Fibroblast of the aortic adventitia (primary cell): ENCODE measurements at regions not wholly inside any gene's neighbourhood (a gene's known extent, or its start where the extent isn't known, plus 50 kb on each side); places are given as distances from the start of the nearest gene placed in this dataset.
A peak's percentile ranks its signal among the peaks of the same experiment; 100 is the strongest.

Source experiments
- DNase-seq: peaks from one replicate; pipeline ENCODE4 v3.0.0-alpha.2; 2010; ENCODE audit warnings: low read depth
- H3K4me3 ChIP-seq: 2 replicates; pipeline ENCODE4 v1.5.1; 2011; ENCODE audit warnings: low read depth, mild to moderate bottlenecking, control low read depth, low read length, moderate library complexity
- TF ChIP-seq, protein P1 (sequence below): IDR thresholded peaks from 2 replicates; pipeline ENCODE4 v1.5.1; 2011; ENCODE audit warnings: mild to moderate bottlenecking, low read length, control low read depth, inconsistent platforms; ENCODE audit not compliant: insufficient read depth

DNA sequence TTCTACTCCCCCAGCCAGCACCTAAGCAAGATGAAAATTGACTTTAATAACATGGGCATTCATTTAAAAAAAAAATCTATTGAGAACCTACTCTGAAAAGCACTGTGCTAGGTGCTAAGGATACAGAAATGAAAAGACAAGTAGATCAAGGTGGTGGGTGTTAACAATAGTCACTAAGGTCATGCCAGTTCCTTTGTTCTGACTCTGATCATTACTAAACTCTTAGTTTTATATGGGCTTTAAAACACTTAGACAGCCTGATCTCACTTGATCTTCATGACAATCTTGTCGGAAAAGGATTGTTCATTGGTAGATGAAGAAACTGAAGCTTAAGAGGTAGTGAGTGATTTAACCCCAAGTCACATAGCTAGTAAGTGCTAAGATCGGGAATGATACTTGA lies 285.7 kb upstream of the PRDM1 start:
- H3K4me3 ChIP-seq = no peak overlapping the region
- TF ChIP-seq, protein P1, sequence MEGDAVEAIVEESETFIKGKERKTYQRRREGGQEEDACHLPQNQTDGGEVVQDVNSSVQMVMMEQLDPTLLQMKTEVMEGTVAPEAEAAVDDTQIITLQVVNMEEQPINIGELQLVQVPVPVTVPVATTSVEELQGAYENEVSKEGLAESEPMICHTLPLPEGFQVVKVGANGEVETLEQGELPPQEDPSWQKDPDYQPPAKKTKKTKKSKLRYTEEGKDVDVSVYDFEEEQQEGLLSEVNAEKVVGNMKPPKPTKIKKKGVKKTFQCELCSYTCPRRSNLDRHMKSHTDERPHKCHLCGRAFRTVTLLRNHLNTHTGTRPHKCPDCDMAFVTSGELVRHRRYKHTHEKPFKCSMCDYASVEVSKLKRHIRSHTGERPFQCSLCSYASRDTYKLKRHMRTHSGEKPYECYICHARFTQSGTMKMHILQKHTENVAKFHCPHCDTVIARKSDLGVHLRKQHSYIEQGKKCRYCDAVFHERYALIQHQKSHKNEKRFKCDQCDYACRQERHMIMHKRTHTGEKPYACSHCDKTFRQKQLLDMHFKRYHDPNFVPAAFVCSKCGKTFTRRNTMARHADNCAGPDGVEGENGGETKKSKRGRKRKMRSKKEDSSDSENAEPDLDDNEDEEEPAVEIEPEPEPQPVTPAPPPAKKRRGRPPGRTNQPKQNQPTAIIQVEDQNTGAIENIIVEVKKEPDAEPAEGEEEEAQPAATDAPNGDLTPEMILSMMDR = no peak
- DNase-seq = no peak

DNA sequence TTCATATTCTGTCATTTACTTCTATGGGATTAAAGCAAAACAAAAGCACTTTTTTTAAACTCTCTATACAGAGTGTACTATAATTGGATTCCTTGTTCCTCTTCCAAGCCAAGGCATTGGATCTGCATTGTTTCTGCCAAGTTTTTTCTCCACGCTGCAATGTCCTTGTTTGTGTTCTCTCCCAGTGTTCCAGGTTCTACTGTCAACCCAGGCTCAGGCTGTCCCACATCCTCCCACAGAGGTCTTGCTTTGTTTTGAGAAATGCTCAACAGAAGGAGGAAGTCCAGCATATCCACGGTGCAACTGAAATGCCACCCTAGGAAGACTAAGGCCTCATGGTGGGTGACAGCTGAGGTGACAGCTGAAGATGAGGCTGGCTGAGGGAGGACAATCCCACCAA lies 287.1 kb upstream of the PRDM1 start:
- H3K4me3 ChIP-seq = no peak overlapping the region
- TF ChIP-seq, protein P1 = no peak
- peak; percentile 66 for DNase-seq

- H3K4me3 ChIP-seq = peak overlapping the region; percentile 4
- DNase-seq = peak; percentile 93
- TF ChIP-seq, protein P1 = no peak
These were observed 288.1 kb upstream of the PRDM1 start for GRCh38 chr6:105797983-105798453.

DNA sequence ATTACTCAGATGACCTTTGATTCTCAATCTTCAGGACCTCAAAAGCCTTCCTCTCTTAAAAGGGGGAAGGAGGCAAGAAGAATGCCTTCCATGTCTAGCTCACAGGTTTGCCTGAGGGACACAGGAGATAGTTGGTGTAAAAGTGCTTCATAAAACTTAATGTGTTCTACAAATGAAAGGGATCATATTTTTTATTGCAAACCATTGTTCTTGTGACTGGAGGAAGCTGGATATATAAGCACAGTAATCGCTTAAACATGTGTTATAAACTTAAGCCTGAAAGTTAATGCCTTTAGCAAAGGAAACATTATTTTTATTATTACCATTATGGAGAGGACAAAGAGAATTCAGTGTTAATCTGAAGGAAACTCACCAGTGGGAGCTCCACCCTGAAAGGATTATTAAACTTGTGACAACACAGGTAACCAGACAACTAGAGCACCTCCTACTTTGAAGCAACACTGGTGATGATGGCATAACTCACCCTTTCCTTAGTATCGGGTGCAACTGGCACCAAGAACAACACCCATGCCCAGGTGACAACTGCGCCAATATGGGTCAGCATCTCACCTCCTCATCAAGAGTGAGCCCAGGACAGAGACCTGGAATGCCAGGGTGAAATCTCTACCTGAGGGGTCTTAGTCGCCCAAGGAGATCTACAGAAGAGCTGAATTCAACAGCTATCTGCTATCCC lies 288.7 kb upstream of the PRDM1 start:
- no peak for DNase-seq
- H3K4me3 ChIP-seq = peak overlapping the region; percentile 4
- TF ChIP-seq, protein P1 = no peak

DNA sequence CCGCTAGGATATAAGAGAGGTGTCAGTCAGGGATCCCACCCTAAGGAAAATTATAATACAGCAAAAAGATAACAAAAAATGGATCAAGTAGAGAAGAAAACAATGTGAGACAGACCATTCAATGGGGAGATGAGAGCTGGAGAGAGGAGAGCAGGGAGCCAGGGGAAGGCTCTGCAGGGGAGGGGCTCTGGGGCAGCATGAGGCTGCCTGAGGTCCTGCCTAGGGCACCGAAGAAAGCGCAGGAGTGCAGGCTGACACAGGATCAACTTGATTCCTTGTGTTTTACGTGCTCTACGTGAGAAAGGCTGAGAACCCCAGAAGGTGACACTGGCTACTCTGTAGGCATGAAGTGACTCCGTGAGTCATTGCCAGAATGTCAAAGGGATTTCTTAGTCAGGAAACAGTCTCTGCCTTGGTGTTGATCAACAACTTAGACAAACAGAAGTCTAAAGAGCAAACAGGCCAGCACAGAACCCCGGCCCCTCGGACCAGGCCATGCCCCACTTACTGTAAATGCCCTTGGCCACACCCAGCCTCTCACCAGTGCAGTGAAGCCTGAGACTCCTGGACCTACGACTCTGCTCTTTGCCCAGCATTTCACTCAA lies 290.1 kb upstream of the PRDM1 start:
- TF ChIP-seq, protein P1 = no peak
- no peak for DNase-seq
- H3K4me3 ChIP-seq = no peak overlapping the region

DNA sequence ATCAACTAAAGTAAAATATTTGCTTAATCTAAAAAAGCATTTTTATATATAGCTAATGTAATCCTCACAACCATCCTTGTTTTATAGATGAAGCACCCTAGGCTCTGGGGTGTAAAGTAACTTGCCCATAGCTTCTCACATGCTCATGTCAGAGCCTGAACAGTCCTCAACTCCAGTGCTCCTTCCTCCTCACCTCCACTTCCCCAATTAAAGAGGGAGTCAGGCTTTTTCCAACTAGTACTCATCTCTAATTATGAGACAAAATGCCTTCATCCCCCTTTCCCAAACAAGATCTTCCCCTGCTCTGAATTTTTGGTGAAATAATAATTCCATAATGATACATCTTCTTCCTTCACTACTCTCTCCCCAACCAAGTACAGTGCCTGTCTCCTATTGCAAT lies 290.8 kb upstream of the PRDM1 start:
- H3K4me3 ChIP-seq = no peak overlapping the region
- no peak for DNase-seq
- TF ChIP-seq, protein P1 = no peak
